ENCODE measurements at regions not wholly inside any gene's neighbourhood (a gene's known extent, or its start where the extent isn't known, plus 50 kb on each side); places are given as distances from the start of the nearest gene placed in this dataset. TPM values are rescaled to one million over a fixed set of nuclear protein-coding genes. Genes with fewer than 3 reads are reported as not detected.

GRCh38 chr3:67318162-67318561 is 320.1 kb downstream of the KBTBD8 start:
- Mint-ChIP-seq H3K36me3 (ENCODE audit: low read depth) (no peaks in the 10 kb centered on the region), H3K4me1 (ENCODE audit: low read depth) (no peaks in the 10 kb centered on the region), H3K27ac (ENCODE audit: unreplicated experiment) (no peak overlapping the region), H3K4me3 (ENCODE audit: unreplicated experiment) (no peak overlapping the region), H3K9me3 (ENCODE audit: low read depth) (peaks cover 9% of the 10 kb centered on the region), H3K27me3 (ENCODE audit: low read depth) (peaks cover 6% of the 10 kb centered on the region)
- TF ChIP-seq, protein P1, sequence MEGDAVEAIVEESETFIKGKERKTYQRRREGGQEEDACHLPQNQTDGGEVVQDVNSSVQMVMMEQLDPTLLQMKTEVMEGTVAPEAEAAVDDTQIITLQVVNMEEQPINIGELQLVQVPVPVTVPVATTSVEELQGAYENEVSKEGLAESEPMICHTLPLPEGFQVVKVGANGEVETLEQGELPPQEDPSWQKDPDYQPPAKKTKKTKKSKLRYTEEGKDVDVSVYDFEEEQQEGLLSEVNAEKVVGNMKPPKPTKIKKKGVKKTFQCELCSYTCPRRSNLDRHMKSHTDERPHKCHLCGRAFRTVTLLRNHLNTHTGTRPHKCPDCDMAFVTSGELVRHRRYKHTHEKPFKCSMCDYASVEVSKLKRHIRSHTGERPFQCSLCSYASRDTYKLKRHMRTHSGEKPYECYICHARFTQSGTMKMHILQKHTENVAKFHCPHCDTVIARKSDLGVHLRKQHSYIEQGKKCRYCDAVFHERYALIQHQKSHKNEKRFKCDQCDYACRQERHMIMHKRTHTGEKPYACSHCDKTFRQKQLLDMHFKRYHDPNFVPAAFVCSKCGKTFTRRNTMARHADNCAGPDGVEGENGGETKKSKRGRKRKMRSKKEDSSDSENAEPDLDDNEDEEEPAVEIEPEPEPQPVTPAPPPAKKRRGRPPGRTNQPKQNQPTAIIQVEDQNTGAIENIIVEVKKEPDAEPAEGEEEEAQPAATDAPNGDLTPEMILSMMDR (IDR thresholded peaks at IDR 0.05), result no peak
- no peak for DNase-seq (ENCODE audit: low spot score)

- no peaks in the 10 kb centered on the region for H3K4me1 Mint-ChIP-seq (ENCODE audit: low read depth)
- TF ChIP-seq, protein P1 (IDR thresholded peaks at IDR 0.05), result no peak
- H3K4me3 Mint-ChIP-seq (ENCODE audit: unreplicated experiment), result no peak overlapping the region
- no peaks in the 10 kb centered on the region for H3K27me3 Mint-ChIP-seq (ENCODE audit: low read depth)
- H3K9me3 Mint-ChIP-seq (ENCODE audit: low read depth), result peaks cover 6% of the 10 kb centered on the region
- no peak overlapping the region for H3K27ac Mint-ChIP-seq (ENCODE audit: unreplicated experiment)
- DNase-seq (ENCODE audit: low spot score), result no peak
- H3K36me3 Mint-ChIP-seq (ENCODE audit: low read depth), result no peaks in the 10 kb centered on the region
Measured at GRCh38 chr3:67324554-67324953, 326.4 kb downstream of the KBTBD8 start.

Small RNAs in the stretch of these regions (microRNA-seq; reads per million reads assigned to microRNA genes)
- gene MIR4272 (ENCODE audit: borderline number of aligned reads), result not detected
